Activated CD8-positive, alpha-beta T cell treated with anti-CD3 and anti-CD28 coated beads for 36 hours (primary cell): ENCODE measurements at regions not wholly inside any gene's neighbourhood (a gene's known extent, or its start where the extent isn't known, plus 50 kb on each side); places are given as distances from the start of the nearest gene placed in this dataset.

Experiments
- ATAC-seq: fragments of 200-7000 bp; cut with Tn5 transposase; one replicate; pipeline ENCODE4 v1.10.0; 2021; ENCODE audit warnings: mild to moderate bottlenecking, moderate library complexity
- CTCF ChIA-PET: fragments of 350-600 bp; sonication (Branson Sonifier 250); formaldehyde crosslinking; loops from one replicate; lab custom pipeline; 2021; ENCODE audit warnings: antibody characterized with exemption; lab: Charles Lee
- POLR2A ChIA-PET: fragments of 350-600 bp; sonication (Branson Sonifier 250); formaldehyde crosslinking; loops from one replicate; lab custom pipeline; 2021; ENCODE audit warnings: antibody characterized with exemption; lab: Charles Lee
- DNase-seq: peaks from one replicate; pipeline ENCODE4 v3.0.0-alpha.2; 2020
- H3K27ac Mint-ChIP-seq: one replicate; pipeline ENCODE4 v1.8.0; 2021; ENCODE audit warnings: mild to moderate bottlenecking, mixed read lengths
- H3K27me3 Mint-ChIP-seq: one replicate; pipeline ENCODE4 v1.8.0; 2021; ENCODE audit warnings: mixed read lengths
- H3K36me3 Mint-ChIP-seq: one replicate; pipeline ENCODE4 v1.8.0; 2021; ENCODE audit warnings: low read depth, mixed read lengths
- H3K4me1 Mint-ChIP-seq: one replicate; pipeline ENCODE4 v1.8.0; 2021; ENCODE audit warnings: low read depth, mixed read lengths
- H3K4me3 Mint-ChIP-seq: one replicate; pipeline ENCODE4 v1.8.0; 2021; ENCODE audit warnings: mild to moderate bottlenecking, moderate library complexity, mixed read lengths
- H3K9me3 Mint-ChIP-seq: one replicate; pipeline ENCODE4 v1.8.0; 2021; ENCODE audit warnings: mixed read lengths
- CTCF ChIP-seq: fragments of 200-600 bp; IDR thresholded peaks from one replicate; pipeline ENCODE4 v1.8.0; 2022; ENCODE audit warnings: antibody characterized with exemption, mild to moderate bottlenecking
- intact Hi-C: fragments of 100-400 bp; cut with micrococcal nuclease; formaldehyde crosslinking; loops from one replicate; pipeline ENCODE4 v1.10.0; 2022

GRCh38 chr14:42322531-42323284 is 716.0 kb downstream of the LRFN5 start:
- H3K27me3 Mint-ChIP-seq, result no peaks in the 10 kb centered on the region
- H3K36me3 Mint-ChIP-seq, result no peaks in the 10 kb centered on the region
- intact Hi-C loops, result no loop called here
- no peak overlapping the region for H3K4me3 Mint-ChIP-seq
- no peaks in the 10 kb centered on the region for H3K4me1 Mint-ChIP-seq
- H3K9me3 Mint-ChIP-seq, result peaks cover 8% of the 10 kb centered on the region
- DNase-seq, result no peak
- no peak overlapping the region for H3K27ac Mint-ChIP-seq
- ATAC-seq, result no peak
- ChIA-PET CTCF (no interaction called here), POLR2A (no interaction called here)
- no peak for TF ChIP-seq CTCF

- Mint-ChIP-seq H3K36me3 (no peaks in the 10 kb centered on the region), H3K27me3 (no peaks in the 10 kb centered on the region), H3K27ac (no peak overlapping the region), H3K4me1 (no peaks in the 10 kb centered on the region), H3K9me3 (peaks cover 6% of the 10 kb centered on the region), H3K4me3 (no peak overlapping the region)
- ChIA-PET CTCF (no interaction called here), POLR2A (no interaction called here)
- ATAC-seq (no peak), DNase-seq (no peak)
- TF ChIP-seq CTCF, result no peak
- intact Hi-C loops, result no loop called here
Measured at GRCh38 chr14:42319996-42320395, 713.3 kb downstream of the LRFN5 start.

DNA sequence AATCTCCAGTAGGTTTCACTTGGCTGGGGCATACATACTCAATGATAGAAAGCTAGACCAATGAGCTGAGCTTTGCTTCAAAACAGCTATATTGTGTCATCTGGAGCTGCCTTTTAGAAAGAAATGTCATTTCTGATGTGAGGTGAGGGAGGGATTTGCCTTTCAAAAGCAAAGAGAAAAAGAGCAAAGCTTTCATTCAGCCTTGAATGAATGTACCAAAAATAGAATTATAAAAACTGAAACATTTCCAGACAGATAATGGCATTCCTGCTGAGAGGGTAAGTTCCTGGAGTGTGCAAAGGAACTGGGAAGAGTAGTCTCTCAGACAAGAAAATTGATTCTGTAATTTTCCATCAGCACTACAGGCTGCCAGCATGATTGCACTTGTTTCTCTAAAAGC is 710.0 kb downstream of the LRFN5 start:
- ChIA-PET CTCF (no interaction called here), POLR2A (no interaction called here)
- Mint-ChIP-seq H3K4me1 (no peaks in the 10 kb centered on the region), H3K9me3 (peaks cover 4% of the 10 kb centered on the region), H3K4me3 (no peak overlapping the region), H3K36me3 (no peaks in the 10 kb centered on the region), H3K27ac (no peak overlapping the region), H3K27me3 (no peaks in the 10 kb centered on the region)
- no peak for TF ChIP-seq CTCF
- ATAC-seq (no peak), DNase-seq (no peak)
- intact Hi-C loops, result no loop called here

DNA sequence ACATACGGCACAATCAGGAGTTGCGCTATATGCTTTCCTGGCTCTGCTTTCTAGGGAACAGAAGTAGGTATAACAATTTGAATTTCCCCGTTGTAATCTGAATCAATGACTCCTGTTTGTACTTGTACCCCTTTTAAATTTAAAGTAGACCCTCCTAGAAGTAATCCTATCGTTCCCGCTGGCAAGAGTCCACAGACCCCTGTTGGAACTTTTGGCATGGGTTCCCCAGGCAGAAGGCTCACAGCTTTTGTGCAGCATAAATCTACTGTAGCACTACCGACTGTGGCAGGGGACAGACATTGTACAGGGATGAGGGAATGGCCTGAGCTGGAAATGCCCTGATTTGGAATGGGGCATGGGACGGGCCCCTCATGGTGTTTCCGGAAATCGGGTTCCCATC is 705.2 kb downstream of the LRFN5 start:
- no peak overlapping the region for H3K4me3 Mint-ChIP-seq
- no peak overlapping the region for H3K27ac Mint-ChIP-seq
- H3K9me3 Mint-ChIP-seq, result peaks cover 24% of the 10 kb centered on the region
- H3K27me3 Mint-ChIP-seq, result no peaks in the 10 kb centered on the region
- POLR2A ChIA-PET, result no interaction called here
- H3K36me3 Mint-ChIP-seq, result no peaks in the 10 kb centered on the region
- intact Hi-C loops, result no loop called here
- CTCF ChIA-PET, result no interaction called here
- DNase-seq (no peak), ATAC-seq (no peak)
- no peak for TF ChIP-seq CTCF
- H3K4me1 Mint-ChIP-seq, result no peaks in the 10 kb centered on the region

GRCh38 chr14:42307239-42307825 is 700.7 kb downstream of the LRFN5 start:
- H3K36me3 Mint-ChIP-seq, result no peaks in the 10 kb centered on the region
- no peaks in the 10 kb centered on the region for H3K27me3 Mint-ChIP-seq
- CTCF ChIA-PET, result no interaction called here

More at GRCh38 chr14:42307239-42307825, 700.7 kb downstream of the LRFN5 start:
- TF ChIP-seq CTCF, result no peak
- no peak for DNase-seq
- H3K4me3 Mint-ChIP-seq, result no peak overlapping the region
- no peaks in the 10 kb centered on the region for H3K4me1 Mint-ChIP-seq
- peaks cover 30% of the 10 kb centered on the region for H3K9me3 Mint-ChIP-seq
- ATAC-seq, result no peak
- H3K27ac Mint-ChIP-seq, result no peak overlapping the region
- POLR2A ChIA-PET, result no interaction called here
- intact Hi-C loops, result no loop called here
